ENCODE measurements at regions not wholly inside any gene's neighbourhood (a gene's known extent, or its start where the extent isn't known, plus 50 kb on each side); places are given as distances from the start of the nearest gene placed in this dataset.

DNA sequence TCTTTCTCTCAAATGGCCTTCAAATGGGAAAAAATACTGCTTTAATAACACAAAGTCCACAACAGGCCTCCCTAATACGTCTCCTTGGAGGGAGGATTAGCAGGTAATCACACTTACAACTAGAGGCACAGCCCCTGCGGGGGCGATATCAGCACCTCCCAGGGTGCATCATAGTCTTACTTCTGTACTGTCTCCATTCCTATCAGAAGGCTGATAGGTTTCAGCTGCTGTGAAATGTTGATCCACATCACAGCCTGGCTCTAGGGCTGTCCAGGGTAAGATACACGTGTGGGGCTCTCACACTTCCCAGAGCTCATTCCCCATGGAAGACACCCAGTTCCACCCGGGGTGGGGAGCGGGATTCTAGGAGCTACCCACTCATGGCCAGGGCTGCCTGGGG lies 139.1 kb upstream of the SFSWAP start:
- Histone ChIP-seq H3K9me3 (no peaks in the 10 kb centered on the region), H3K36me3 (no peaks in the 10 kb centered on the region), H3K27ac (no peak overlapping the region), H3K4me1 (no peaks in the 10 kb centered on the region), H3K27me3 (peaks cover 0 to 81% (median 16%) of the 10 kb centered on the region in 9 donors), H3K4me3 (no peak overlapping the region)
- TF ChIP-seq, protein P1, sequence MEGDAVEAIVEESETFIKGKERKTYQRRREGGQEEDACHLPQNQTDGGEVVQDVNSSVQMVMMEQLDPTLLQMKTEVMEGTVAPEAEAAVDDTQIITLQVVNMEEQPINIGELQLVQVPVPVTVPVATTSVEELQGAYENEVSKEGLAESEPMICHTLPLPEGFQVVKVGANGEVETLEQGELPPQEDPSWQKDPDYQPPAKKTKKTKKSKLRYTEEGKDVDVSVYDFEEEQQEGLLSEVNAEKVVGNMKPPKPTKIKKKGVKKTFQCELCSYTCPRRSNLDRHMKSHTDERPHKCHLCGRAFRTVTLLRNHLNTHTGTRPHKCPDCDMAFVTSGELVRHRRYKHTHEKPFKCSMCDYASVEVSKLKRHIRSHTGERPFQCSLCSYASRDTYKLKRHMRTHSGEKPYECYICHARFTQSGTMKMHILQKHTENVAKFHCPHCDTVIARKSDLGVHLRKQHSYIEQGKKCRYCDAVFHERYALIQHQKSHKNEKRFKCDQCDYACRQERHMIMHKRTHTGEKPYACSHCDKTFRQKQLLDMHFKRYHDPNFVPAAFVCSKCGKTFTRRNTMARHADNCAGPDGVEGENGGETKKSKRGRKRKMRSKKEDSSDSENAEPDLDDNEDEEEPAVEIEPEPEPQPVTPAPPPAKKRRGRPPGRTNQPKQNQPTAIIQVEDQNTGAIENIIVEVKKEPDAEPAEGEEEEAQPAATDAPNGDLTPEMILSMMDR (IDR thresholded peaks at IDR 0.05), result no peak
- no peak for TF ChIP-seq POLR2A (IDR thresholded peaks at IDR 0.05)
- WGBS, 4 donors, result 26 to 38% (median 31%) methylated on average over 5 to 6 of the region's 6 CpGs
- ATAC-seq, result no peak
- intact Hi-C loops (cut with DNase I), result no loop called here
- DNase-seq, result no peak

DNA sequence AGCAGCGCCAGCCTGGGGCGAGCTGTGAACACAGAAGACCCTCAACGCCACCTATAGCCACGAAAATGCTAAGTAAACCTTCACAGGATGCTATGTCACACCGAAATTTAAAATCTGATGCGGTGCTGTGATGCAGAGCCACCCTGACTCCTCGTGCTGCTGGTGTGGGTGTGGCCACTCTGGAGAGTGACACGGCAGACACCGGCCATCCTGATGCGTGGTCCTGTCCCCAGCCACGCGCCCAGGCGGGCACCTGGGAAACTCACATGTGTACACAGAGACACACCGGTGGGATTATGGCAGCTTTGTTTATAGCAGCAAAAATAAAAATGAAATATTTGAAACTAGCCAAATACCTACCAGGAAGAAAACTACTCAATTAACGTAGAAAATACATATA lies 138.3 kb upstream of the SFSWAP start:
- H3K36me3 ChIP-seq, result no peaks in the 10 kb centered on the region
- peaks cover 0 to 77% (median 16%) of the 10 kb centered on the region in 9 donors for H3K27me3 ChIP-seq
- intact Hi-C loops (cut with DNase I), result no loop called here
- 71 to 79% (median 75%) methylated on average over 15 of the region's 15 CpGs for WGBS, 4 donors
- ATAC-seq, result no peak
- TF ChIP-seq POLR2A (IDR thresholded peaks at IDR 0.05), result no peak
- TF ChIP-seq, protein P1 (IDR thresholded peaks at IDR 0.05), result no peak
- DNase-seq, result no peak
- H3K4me3 ChIP-seq, result no peak overlapping the region
- H3K4me1 ChIP-seq, result no peaks in the 10 kb centered on the region
- no peak overlapping the region for H3K27ac ChIP-seq
- no peaks in the 10 kb centered on the region for H3K9me3 ChIP-seq

DNA sequence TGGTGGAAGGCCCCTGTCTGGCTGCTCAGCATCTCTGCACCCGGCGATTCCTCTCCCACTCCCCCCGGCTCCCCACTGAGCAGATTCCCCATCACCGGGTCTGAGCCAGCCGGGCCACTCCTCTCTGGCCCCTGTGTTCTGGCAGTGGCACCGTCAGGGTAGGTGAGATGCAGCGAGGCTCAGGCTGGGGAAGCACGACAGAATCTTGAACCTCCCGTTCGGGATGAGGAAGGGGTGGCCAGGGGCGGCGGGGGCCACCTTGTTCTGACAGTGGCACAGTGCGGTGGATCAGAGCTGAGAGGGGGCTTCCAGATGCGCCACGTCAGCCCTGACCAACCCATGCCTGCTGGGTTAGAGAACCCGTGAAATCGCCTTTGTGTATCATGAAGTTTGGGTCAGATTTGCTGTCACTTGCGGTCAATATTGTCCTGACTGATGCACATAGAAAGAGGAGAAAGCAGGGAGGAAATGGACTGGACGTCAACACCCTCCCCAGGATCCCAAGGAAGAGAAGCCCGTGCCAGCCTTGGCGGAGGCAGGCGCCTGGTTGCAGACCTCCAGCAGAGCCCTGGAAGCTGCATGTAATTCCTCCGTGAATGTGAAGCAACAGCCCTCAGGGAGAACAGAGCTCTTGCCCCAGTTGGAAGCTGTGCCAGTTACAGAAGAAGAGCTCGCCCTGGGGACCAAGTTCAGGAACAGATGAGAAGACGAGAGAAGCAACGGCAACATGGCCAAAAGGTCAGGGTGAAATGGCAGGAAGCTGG lies 137.1 kb upstream of the SFSWAP start:
- ATAC-seq (no peak), DNase-seq (no peak)
- Histone ChIP-seq H3K27me3 (peaks cover 9 to 77% (median 25%) of the 10 kb centered on the region in 9 donors), H3K9me3 (no peaks in the 10 kb centered on the region), H3K4me3 (no peak overlapping the region), H3K36me3 (no peaks in the 10 kb centered on the region), H3K27ac (no peak overlapping the region), H3K4me1 (no peaks in the 10 kb centered on the region)
- 58 to 71% (median 62%) methylated on average over 21 to 26 of the region's 26 CpGs for WGBS, 4 donors
- TF ChIP-seq, protein P1 (IDR thresholded peaks at IDR 0.05), result no peak
- no peak for TF ChIP-seq POLR2A (IDR thresholded peaks at IDR 0.05)
- intact Hi-C loops (cut with DNase I), result no loop called here

DNA sequence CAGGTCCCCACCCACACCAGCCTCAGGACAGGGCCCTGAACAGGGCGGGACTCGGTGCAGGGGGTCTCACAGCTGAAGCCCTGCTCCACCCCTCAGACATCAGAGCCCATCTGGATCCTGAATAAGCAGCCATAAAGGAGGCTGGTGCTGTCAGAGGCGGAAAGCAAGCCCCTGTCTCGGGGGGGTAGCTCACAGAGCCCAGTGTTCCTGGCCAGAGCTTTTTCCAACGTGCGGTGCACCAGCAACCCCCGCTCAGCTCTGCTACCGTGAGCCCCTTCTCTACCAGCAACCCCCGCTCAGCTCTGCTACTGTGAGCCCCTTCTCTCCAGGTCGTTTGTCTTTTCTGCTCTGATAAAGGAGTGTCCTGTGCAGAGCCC lies 136.5 kb upstream of the SFSWAP start:
- no peak overlapping the region for H3K27ac ChIP-seq
- peaks cover 9 to 77% (median 27%) of the 10 kb centered on the region in 9 donors for H3K27me3 ChIP-seq
- no peaks in the 10 kb centered on the region for H3K9me3 ChIP-seq
- WGBS, 4 donors, result 24 to 34% (median 31%) methylated on average over 6 to 10 of the region's 10 CpGs
- intact Hi-C loops (cut with DNase I), result no loop called here
- ATAC-seq, result no peak
- no peak for DNase-seq
- H3K4me3 ChIP-seq, result no peak overlapping the region
- TF ChIP-seq POLR2A (IDR thresholded peaks at IDR 0.05), result no peak
- TF ChIP-seq, protein P1 (IDR thresholded peaks at IDR 0.05), result no peak
- no peaks in the 10 kb centered on the region for H3K36me3 ChIP-seq
- H3K4me1 ChIP-seq, result no peaks in the 10 kb centered on the region
